HG03521 (cell line): ENCODE measurements at regions not wholly inside any gene's neighbourhood (a gene's known extent, or its start where the extent isn't known, plus 50 kb on each side); places are given as distances from the start of the nearest gene placed in this dataset.

ENCODE experiments used
- ATAC-seq: cut with Tn5 transposase; IDR thresholded peaks from one replicate; pipeline ENCODE4 v1.9.1; 2021; ENCODE audit warnings: mild to moderate bottlenecking, moderate library complexity; ENCODE audit not compliant: unreplicated experiment

DNA sequence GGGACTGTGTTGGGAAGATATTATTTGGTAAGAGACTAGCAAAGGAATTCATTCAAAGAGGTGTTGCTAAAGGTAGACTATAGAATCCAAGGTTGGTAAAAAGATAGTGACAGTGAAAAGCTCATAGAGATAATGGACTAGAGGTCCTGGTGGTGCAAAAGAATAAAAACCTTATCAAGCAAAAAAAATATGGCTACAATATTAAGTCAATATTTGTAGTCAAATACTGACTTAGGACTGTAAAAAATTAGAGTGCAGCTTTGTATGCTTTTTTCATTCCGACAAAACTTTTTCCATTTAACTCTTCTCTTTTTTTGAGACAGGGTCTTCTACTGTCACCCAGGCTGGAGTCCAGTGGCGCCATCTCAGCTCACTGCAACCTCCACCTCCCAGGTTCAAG is 444.0 kb upstream of the AGTR1 start:
- no peak for ATAC-seq

DNA sequence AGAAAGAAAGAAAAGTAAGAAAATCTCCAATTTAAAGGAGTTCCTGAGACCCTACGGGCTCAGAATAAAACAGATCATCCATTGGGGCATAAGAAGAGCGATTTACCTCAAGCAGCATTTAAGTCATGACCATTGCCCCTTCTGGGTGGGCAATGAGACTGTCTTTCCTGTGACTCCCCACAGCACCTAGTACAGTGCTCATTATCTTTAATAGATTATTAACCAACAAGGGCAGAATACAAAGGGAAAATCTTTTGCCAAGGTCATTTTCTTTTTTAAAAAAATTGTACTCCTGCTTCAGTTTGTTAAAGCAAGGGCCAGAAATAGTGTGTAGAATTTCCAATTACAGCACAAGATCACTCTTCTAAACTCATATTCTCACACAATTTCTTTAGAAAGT is 443.3 kb upstream of the AGTR1 start:
- no peak for ATAC-seq

DNA sequence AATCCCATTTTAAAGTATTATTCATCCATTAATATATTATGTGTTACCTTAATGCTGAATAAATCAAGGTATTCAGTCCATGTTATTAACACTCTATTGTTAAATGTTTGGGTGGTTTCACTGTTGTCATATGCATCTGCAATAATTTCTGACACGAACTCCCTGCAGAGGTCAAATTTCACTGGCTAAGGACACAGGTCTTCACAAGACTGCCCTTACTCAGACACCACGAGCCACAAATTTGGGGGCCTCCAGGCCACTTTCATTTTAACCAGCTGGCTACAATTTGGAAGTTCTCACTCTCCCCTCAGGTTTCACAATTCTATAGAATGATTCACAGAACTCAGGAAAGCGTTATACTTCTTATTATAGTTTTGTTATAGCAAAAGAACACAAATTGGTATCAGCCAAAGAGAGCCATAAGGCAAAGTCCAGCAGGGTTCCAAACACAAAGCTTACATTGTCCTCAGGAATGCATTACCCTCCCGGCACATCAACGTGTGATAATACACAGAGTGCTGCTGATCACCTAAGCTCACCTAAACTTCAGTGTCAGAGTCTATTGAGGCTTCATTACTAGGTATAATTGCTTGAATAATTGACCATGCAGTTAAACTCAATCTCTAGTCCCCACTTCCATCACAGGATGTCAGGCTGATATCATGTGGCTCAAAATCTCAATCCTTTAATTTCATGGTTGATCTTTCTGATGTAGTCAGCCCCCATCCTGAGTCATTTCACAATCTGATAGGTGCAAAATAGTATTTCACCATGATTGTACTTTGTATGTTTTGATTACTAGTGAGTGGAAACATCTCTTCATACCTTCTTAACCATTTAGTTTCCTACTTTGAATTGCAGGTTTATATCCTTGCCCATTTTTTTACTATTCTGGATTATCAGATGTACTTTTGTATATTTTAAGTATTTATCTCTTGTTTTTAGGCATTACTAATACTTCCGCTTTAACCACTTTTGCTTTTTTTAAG is 441.4 kb upstream of the AGTR1 start:
- no peak for ATAC-seq

DNA sequence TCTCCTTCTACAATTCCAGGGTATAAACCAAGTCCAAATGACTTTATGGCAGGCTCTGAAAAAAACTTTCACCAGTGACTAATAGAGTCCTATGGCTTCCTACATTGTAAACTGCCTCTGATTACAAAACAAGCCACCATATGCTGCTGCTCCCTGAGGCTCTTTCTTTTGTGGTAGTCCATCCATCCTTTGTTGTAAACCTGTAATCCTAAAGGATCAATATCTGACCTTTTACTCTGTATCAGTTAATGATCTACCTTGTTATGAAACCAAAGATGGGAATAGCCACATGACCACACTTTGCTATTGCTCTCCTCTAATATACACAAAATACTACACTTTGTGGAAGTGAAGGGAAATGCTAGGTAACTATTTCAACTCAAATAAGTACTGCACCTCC is 434.7 kb upstream of the AGTR1 start:
- no peak for ATAC-seq

- no peak for ATAC-seq
These were observed 431.9 kb upstream of the AGTR1 start for GRCh38 chr3:148265841-148266240.

DNA sequence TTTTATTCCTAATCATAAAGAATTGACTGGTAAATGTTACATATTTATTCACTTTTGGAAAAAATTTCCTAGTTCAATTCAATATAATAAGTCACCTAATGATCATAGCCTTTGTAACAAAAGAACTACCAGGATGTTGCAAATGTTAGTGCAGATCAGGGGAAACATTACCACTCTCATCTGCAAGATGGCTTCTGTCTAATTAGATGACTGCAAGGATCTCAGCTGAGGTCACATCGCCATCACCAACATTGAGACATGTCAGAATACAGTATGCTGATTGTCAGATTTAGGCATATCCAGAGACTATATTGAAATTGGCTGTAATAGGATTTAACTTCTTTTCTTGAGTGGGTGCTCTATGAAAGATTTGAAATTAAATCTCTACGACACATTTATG is 431.4 kb upstream of the AGTR1 start:
- no peak for ATAC-seq

DNA sequence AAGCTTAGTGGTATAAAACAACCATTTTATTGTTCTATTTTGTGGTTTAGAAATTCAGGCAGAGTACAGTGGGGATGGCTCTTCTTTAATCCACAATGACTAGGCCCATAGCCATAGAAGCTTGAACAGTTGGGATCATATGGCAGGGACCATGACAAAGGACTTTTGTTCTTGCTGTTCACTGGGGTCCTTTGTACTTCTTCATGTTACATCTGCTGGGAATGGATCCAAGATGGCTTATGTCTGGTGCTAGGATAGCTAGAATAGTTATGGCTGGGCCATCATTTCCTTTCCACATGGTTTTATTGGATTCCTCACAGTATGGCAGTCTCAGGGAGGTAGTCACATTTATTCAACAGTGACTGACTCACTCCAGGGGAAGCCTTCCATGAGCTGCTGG is 427.9 kb upstream of the AGTR1 start:
- no peak for ATAC-seq

DNA sequence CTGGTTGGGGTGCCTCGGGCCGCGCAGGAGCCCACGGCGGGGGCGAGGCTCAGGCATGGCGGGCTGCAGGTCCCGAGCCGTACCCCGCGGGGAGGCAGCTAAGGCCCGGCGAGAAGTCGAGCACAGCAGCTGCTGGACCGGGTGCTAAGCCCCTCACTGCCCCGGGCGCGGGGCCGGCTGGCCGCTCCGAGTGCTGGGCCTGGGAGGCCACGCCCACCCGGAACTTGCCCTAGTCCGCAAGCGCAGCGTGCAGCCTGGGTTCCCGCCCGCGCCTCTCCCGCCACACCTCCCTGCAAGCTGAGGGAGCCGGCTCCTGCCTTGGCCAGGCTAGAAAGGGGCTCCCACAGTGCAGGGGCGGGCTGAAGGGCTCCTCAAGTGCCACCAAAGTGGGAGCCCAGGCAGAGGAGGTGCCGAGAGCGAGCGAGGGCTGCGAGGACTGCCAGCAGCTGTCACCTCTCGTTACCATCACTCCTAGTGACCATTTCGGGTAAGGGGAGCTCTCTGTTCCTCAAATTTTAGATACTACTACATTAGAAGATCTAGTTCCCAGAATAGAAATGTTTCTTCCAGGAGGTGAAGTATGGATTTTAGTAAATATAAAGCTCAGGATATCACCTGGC is 417.0 kb upstream of the AGTR1 start:
- no peak for ATAC-seq

DNA sequence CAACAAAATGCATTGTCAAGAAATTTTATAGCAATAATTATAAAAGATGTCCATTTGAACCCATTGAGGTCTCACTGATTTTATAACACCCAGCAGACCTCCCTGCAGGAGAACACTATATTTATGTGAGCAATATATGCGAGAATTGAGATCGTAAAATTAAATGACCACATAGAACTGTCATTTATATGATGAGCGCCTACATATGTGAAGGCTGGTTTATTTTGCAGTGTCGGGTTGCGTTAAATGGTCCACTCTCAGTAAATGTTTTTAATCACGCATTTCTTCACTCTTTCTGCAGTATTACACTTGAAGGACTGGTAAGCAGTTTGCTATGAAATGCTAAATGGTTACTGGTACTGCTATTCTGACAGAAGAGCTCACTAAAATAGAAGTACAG is 408.5 kb upstream of the AGTR1 start:
- ATAC-seq: no peak

DNA sequence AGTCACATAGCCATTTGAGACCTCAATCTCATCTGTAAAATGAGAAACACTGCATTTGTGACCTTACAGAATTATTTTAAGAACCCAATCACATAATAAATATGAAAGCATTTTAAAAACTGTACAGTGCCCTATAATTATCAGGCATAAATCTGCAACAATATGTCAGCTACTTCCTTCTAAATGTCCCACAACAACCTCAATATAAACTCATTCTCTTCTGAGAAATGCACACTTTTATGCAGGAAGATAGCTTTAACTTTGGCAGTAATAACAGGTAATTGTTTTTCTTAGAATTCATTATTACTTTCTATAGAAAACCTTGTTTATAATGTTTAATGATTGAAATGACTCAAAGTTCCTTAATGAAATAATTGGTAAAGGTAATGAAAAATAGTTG is 400.7 kb upstream of the AGTR1 start:
- no peak for ATAC-seq

DNA sequence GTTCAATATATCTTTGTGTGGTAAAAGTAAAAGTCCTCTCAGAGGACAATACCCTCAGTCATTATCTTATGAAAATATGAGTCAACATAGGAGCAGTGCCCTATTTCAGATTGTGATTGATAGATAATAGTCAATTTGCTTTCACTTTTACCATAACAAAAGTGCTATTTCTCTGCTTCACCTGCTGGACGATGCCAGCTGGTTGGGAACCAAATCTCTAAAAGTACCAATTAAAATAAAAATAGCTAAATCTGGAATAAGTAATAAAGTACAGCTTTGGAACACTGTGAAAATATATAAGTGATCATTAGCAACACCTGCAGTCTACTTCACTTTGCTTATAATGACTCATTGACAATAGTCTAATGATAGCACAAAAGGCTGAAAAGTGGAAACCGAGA is 390.3 kb upstream of the AGTR1 start:
- peak; percentile 60 for ATAC-seq

DNA sequence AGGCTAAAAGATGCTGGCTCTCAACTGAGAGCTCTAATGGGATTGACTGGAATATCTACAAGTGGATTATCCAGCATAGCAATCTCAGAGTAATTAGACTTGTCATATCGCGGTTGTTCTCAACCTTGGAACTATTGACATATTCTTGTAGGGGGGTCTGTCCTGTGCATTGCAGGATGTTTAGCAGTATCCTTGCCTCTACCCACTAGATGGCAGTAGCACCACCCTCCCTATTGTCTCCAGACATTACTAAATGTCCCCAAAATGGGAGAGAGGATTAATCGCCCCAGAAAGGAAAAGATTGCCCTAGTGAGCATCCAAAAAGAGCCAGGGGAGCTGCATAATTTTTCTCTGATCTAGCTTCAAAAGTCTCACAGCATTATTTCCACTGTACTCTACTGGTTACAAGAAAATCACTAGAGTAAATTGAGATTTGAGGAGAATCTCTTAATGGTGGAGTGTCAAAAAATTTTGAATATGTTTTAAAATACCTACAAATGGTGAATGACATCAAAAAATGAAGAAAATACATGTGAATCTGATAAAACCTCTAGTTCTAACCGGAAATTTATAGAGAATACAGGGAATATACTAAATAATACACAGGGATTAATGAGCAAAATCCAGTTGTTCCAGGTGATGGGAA is 388.2 kb upstream of the AGTR1 start:
- peak; percentile 88 for ATAC-seq

GRCh38 chr3:148315756-148316155 is 381.9 kb upstream of the AGTR1 start:
- ATAC-seq: no peak

- no peak for ATAC-seq
These were observed 379.5 kb upstream of the AGTR1 start for GRCh38 chr3:148318240-148318639.

DNA sequence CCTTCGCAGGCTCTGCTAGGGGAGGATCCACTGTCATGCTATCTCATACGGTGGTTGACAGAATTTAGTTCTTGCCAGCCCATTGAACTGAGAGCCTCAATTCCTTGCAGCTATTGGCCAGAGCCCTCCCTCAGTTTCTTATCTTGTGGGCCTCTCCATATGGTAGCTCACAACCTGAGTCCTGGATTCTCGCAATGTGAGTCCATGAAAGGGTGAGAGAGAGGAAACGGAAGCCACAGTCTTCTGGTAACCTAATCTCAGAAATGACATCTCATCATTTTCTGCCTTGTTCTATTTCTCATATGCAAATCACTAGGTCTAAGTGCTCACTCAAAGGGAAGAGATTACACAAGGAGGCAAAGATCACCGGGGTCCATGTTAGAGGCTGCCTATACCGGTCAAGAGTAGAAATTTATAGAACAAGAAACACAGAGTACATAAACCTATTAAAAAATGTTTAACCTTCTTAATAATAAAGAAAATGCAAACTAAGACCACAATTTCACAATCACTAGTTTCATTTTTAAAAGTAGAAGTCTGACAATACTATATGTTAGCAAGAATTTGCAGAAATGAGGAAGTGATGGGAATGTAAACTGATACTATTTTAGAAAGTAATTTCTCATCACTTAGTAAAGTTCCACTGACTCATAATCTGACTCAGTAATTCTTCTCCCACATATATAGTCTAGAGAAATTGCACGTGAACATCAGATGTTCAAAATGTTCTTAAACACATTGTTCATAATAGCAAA is 378.4 kb upstream of the AGTR1 start:
- ATAC-seq: peak; percentile 92

GRCh38 chr3:148319960-148320359 is 377.7 kb upstream of the AGTR1 start:
- no peak for ATAC-seq

DNA sequence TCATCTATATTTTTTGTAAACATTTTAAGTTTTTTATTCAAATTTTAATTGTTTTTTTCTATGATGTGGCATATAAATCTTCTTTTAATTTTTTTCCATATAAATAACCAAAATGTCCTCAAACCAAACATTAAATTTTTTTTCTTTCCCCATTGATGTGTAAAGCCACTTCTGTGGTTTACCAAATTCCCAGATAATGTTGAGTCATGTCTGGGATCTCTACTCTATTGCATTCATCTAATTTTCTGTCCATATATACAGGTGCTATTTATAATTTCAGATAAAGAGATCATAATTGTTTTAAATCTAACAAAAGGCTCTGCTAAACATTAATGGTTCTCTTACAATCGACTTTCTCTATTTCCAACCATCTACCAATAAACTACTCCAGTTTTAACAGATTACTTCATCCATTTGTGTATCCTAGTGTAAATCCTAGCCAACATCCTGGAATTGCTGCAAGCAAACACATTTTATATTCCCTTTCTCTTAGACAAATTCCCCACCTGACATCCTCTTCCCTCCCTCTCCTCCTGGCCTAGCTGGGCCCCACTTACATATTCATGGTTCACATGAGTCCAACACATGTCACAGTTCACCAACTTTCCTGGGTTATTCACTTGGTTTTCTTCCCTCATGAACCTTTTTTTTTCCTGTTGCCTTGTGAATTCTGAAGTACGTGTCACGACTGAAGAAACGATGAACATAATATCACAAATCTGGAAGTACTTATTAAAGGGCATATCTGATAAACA is 368.0 kb upstream of the AGTR1 start:
- no peak for ATAC-seq

DNA sequence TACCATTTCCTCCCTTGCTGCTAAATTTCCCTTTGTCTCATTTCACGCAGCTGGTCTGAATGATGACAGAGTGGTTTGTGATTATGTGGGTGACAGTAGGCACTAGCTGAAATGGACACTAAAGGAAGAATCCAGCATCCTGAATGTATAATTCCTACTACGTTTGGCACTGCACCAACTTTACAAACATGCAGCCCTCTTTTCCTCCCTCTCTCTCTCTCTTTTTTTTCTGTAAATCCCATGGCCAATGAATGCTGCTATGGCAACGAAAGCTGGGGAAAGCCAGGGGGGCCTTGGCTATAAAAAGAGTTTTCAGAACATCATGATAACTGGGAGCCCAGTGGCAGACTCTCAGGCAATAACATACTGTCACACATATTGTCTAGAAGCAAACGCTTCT is 367.2 kb upstream of the AGTR1 start:
- no peak for ATAC-seq

GRCh38 chr3:148331081-148331846 is 366.4 kb upstream of the AGTR1 start:
- ATAC-seq: no peak

- ATAC-seq: no peak
These were observed 365.2 kb upstream of the AGTR1 start for GRCh38 chr3:148332509-148332908.
